ENCODE measurements at regions not wholly inside any gene's neighbourhood (a gene's known extent, or its start where the extent isn't known, plus 50 kb on each side); places are given as distances from the start of the nearest gene placed in this dataset.
"Not testable (repeated sequence)": the region's sequence is repeated elsewhere in the genome, so short reads cannot be mapped to it uniquely, and the experiment has no call there.

- no peak for DNase-seq
These were observed 795.3 kb upstream of the ADGRB3 start for GRCh38 chr6:67839818-67840217.

GRCh38 chr6:67825201-67825895 lies 809.7 kb upstream of the ADGRB3 start:
- no peak for DNase-seq

- no peak for DNase-seq
These were observed 816.8 kb upstream of the ADGRB3 start for GRCh38 chr6:67818322-67818721.

GRCh38 chr6:67815623-67816022 lies 819.5 kb upstream of the ADGRB3 start:
- no peak for DNase-seq

- DNase-seq, result no peak
These were observed 820.8 kb upstream of the ADGRB3 start for GRCh38 chr6:67814262-67814661.

GRCh38 chr6:67812693-67813092 lies 822.4 kb upstream of the ADGRB3 start:
- DNase-seq, result no peak

GRCh38 chr6:67812125-67812524 lies 823.0 kb upstream of the ADGRB3 start:
- DNase-seq, result no peak

- DNase-seq, result no peak
These were observed 823.6 kb upstream of the ADGRB3 start for GRCh38 chr6:67811239-67812037.

GRCh38 chr6:67804808-67805207 lies 830.3 kb upstream of the ADGRB3 start:
- DNase-seq, result not testable (repeated sequence)

- DNase-seq, result no peak
These were observed 832.3 kb upstream of the ADGRB3 start for GRCh38 chr6:67802771-67803170.

GRCh38 chr6:67792996-67793395 lies 842.1 kb upstream of the ADGRB3 start:
- no peak for DNase-seq

- DNase-seq, result no peak
These were observed 844.5 kb upstream of the ADGRB3 start for GRCh38 chr6:67790569-67790968.

- DNase-seq, result not testable (repeated sequence)
These were observed 848.0 kb upstream of the ADGRB3 start for GRCh38 chr6:67787119-67787518.

GRCh38 chr6:67779876-67780275 lies 855.2 kb upstream of the ADGRB3 start:
- DNase-seq, result no peak

- no peak for DNase-seq
These were observed 859.7 kb upstream of the ADGRB3 start for GRCh38 chr6:67775333-67775732.

GRCh38 chr6:67768972-67769371 lies 866.1 kb upstream of the ADGRB3 start:
- no peak for DNase-seq

GRCh38 chr6:67767046-67767822 lies 867.8 kb upstream of the ADGRB3 start:
- DNase-seq, result not testable (repeated sequence)

- no peak for DNase-seq
These were observed 869.0 kb upstream of the ADGRB3 start for GRCh38 chr6:67766057-67766456.

GRCh38 chr6:67759001-67759400 lies 876.1 kb upstream of the ADGRB3 start:
- DNase-seq, result no peak

GRCh38 chr6:67757465-67758033 lies 877.5 kb upstream of the ADGRB3 start:
- no peak for DNase-seq

GRCh38 chr6:67748521-67748920 lies 886.6 kb upstream of the ADGRB3 start:
- no peak for DNase-seq

GRCh38 chr6:67736816-67737215 lies 898.3 kb upstream of the ADGRB3 start:
- DNase-seq, result no peak

GRCh38 chr6:67736161-67736560 lies 898.9 kb upstream of the ADGRB3 start:
- no peak for DNase-seq

Data from activated effector memory CD4-positive, alpha-beta T cell treated with anti-CD3 and anti-CD28 coated beads, Interleukin-2, amount 50 U/mL, for 16 hours (primary cell).